Karpas-422 (cell line): ENCODE measurements at regions not wholly inside any gene's neighbourhood (a gene's known extent, or its start where the extent isn't known, plus 50 kb on each side); places are given as distances from the start of the nearest gene placed in this dataset.

ENCODE experiments used
- DNase-seq: peaks from one replicate; pipeline ENCODE4 v3.0.0-alpha.2; 2015
- H2AFZ ChIP-seq: fragments of 200-600 bp; sonication (generic); 2 replicates; pipeline ENCODE4 v1.6.1; 2014; ENCODE audit warnings: antibody characterized with exemption, low read length, mixed read lengths
- H3K27ac ChIP-seq: fragments of 200-600 bp; sonication (generic); 2 replicates; pipeline ENCODE4 v1.5.1; 2014; ENCODE audit warnings: mild to moderate bottlenecking, low read length, moderate library complexity
- H3K27me3 ChIP-seq: fragments of 200-600 bp; sonication (generic); 2 replicates; pipeline ENCODE4 v1.6.1; 2014; ENCODE audit warnings: low read length, mixed read lengths
- H3K36me3 ChIP-seq: fragments of 200-600 bp; sonication (generic); 2 replicates; pipeline ENCODE4 v1.6.1; 2014; ENCODE audit warnings: low read length, mixed read lengths; ENCODE audit not compliant: insufficient read depth
- H3K4me1 ChIP-seq: fragments of 200-600 bp; sonication (generic); 2 replicates; pipeline ENCODE4 v1.6.1; 2014; ENCODE audit warnings: mild to moderate bottlenecking, low read length, mixed read lengths
- H3K4me2 ChIP-seq: fragments of 200-600 bp; sonication (generic); 2 replicates; pipeline ENCODE4 v1.6.1; 2014; ENCODE audit warnings: low read length, low read depth, mild to moderate bottlenecking; ENCODE audit not compliant: poor library complexity, severe bottlenecking
- H3K4me3 ChIP-seq: fragments of 200-600 bp; sonication (generic); 2 replicates; pipeline ENCODE4 v1.5.1; 2014; ENCODE audit warnings: mild to moderate bottlenecking, antibody characterized with exemption, low read length, mixed read lengths
- H3K79me2 ChIP-seq: fragments of 200-600 bp; sonication (generic); 2 replicates; pipeline ENCODE4 v1.6.1; 2014; ENCODE audit warnings: mild to moderate bottlenecking, low read length, mixed read lengths
- H3K9ac ChIP-seq: fragments of 200-600 bp; sonication (generic); 2 replicates; pipeline ENCODE4 v1.6.0; 2014; ENCODE audit warnings: low read length
- H3K9me2 ChIP-seq: fragments of 200-600 bp; sonication (generic), shearing (Covaris generic); replicated peaks from 2 replicates; pipeline ENCODE4 v1.6.0; 2014; ENCODE audit warnings: mild to moderate bottlenecking, low read length, moderate library complexity; ENCODE audit not compliant: insufficient read depth
- H3K9me3 ChIP-seq: fragments of 300-700, 200-600 bp; sonication (generic); 2 replicates; pipeline ENCODE4 v1.6.1; 2014; ENCODE audit warnings: low read length, mixed read lengths
- H4K20me1 ChIP-seq: fragments of 200-600 bp; sonication (generic); 2 replicates; pipeline ENCODE4 v1.6.1; 2014; ENCODE audit warnings: mild to moderate bottlenecking, antibody characterized with exemption, low read length, low read depth; ENCODE audit not compliant: insufficient read depth

DNA sequence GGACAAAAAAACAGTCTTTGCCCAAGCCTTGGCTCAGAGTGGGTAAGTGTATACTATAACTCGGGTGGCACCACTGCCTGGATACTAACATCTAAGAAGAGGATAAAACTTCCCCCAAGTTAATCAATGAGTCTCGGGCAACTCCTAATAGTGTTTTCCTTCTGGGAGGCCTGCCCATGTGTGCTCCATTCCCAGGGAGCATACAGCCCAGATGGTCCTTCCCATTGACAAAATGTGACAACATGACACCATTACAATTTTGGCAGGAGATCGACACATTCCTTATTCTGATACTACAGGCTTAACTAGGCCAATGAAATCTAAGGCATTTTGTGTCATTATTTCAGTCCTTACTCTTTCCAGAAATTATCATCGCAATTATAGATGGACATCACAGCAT lies 52.7 kb upstream of the CRIM1 start:
- no peaks in the 10 kb centered on the region for H3K4me1 ChIP-seq
- no peaks in the 10 kb centered on the region for H3K79me2 ChIP-seq
- H3K36me3 ChIP-seq = no peaks in the 10 kb centered on the region
- 0 out of 2 replicates have a peak, but pooled peaks cover 4% of the 10 kb centered on the region for H3K9me2 ChIP-seq
- no peaks in the 10 kb centered on the region for H3K9me3 ChIP-seq
- no peak overlapping the region for H3K4me3 ChIP-seq
- no peak overlapping the region for H3K27ac ChIP-seq
- no peaks in the 10 kb centered on the region for H4K20me1 ChIP-seq
- H2AFZ ChIP-seq = no peak overlapping the region
- H3K9ac ChIP-seq = no peak overlapping the region
- DNase-seq = no peak
- H3K4me2 ChIP-seq = no peak overlapping the region
- H3K27me3 ChIP-seq = no peaks in the 10 kb centered on the region

- H3K4me2 ChIP-seq = no peak overlapping the region
- H3K4me3 ChIP-seq = no peak overlapping the region
- H3K27ac ChIP-seq = no peak overlapping the region
- H4K20me1 ChIP-seq = no peaks in the 10 kb centered on the region
- H3K36me3 ChIP-seq = no peaks in the 10 kb centered on the region
- H2AFZ ChIP-seq = peak overlapping the region; percentile 43; the same call in 1 of the 2 replicates
- no peaks in the 10 kb centered on the region for H3K79me2 ChIP-seq
- 0 out of 2 replicates have a peak, but pooled peaks cover 1% of the 10 kb centered on the region for H3K9me2 ChIP-seq
- DNase-seq = no peak
- H3K9me3 ChIP-seq = no peaks in the 10 kb centered on the region
- H3K9ac ChIP-seq = no peak overlapping the region
- H3K4me1 ChIP-seq = no peaks in the 10 kb centered on the region
- no peaks in the 10 kb centered on the region for H3K27me3 ChIP-seq
Measured at GRCh38 chr2:36301843-36302242, 53.7 kb upstream of the CRIM1 start.

GRCh38 chr2:36300697-36301096 lies 54.9 kb upstream of the CRIM1 start:
- Histone ChIP-seq H3K4me2 (no peak overlapping the region), H3K36me3 (no peaks in the 10 kb centered on the region)
- DNase-seq = no peak

GRCh38 chr2:36296798-36297197 lies 58.8 kb upstream of the CRIM1 start:
- H4K20me1 ChIP-seq = no peaks in the 10 kb centered on the region
- H3K79me2 ChIP-seq = no peaks in the 10 kb centered on the region
- no peak overlapping the region for H3K4me2 ChIP-seq
- H3K27ac ChIP-seq = no peak overlapping the region
- H3K36me3 ChIP-seq = no peaks in the 10 kb centered on the region
- H3K9me3 ChIP-seq = no peaks in the 10 kb centered on the region
- H3K9me2 ChIP-seq = no peaks in the 10 kb centered on the region
- H3K9ac ChIP-seq = no peak overlapping the region
- DNase-seq = no peak
- H3K4me1 ChIP-seq = no peaks in the 10 kb centered on the region
- no peak overlapping the region for H3K4me3 ChIP-seq
- H3K27me3 ChIP-seq = no peaks in the 10 kb centered on the region
- H2AFZ ChIP-seq = no peak overlapping the region

More at GRCh38 chr2:36300697-36301096, 54.9 kb upstream of the CRIM1 start:
- H3K9me3 ChIP-seq = no peaks in the 10 kb centered on the region
- no peaks in the 10 kb centered on the region for H3K27me3 ChIP-seq
- H2AFZ ChIP-seq = no peak overlapping the region
- no peaks in the 10 kb centered on the region for H3K4me1 ChIP-seq
- H3K27ac ChIP-seq = no peak overlapping the region
- H4K20me1 ChIP-seq = no peaks in the 10 kb centered on the region
- no peaks in the 10 kb centered on the region for H3K79me2 ChIP-seq
- no peaks in the 10 kb centered on the region for H3K9me2 ChIP-seq
- no peak overlapping the region for H3K4me3 ChIP-seq
- H3K9ac ChIP-seq = no peak overlapping the region

DNA sequence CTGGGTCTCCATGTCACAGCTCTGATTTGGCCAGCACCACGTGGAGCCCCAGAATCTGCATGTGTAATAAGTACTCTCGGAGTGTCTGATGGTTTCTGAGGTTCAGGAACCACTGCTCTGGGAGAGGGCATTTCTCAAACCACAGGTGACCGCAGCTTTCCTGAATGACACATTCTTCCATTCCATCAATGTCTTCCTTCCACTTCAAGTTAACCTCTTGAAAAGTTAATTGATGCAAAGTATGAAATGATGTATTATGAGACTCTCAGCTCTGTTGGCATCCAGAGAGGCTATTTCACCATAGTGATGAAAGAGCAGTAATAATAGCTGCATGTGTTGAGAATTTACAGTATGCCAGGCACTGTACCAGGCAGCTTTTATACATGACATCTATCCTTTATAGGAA lies 61.3 kb upstream of the CRIM1 start:
- Histone ChIP-seq H3K27ac (no peak overlapping the region), H4K20me1 (no peaks in the 10 kb centered on the region), H3K4me2 (no peak overlapping the region), H3K36me3 (no peaks in the 10 kb centered on the region), H3K4me3 (no peak overlapping the region), H3K9me2 (no peaks in the 10 kb centered on the region), H3K4me1 (no peaks in the 10 kb centered on the region), H3K27me3 (no peaks in the 10 kb centered on the region), H2AFZ (no peak overlapping the region), H3K9ac (no peak overlapping the region), H3K9me3 (no peaks in the 10 kb centered on the region), H3K79me2 (no peaks in the 10 kb centered on the region)
- no peak for DNase-seq

DNA sequence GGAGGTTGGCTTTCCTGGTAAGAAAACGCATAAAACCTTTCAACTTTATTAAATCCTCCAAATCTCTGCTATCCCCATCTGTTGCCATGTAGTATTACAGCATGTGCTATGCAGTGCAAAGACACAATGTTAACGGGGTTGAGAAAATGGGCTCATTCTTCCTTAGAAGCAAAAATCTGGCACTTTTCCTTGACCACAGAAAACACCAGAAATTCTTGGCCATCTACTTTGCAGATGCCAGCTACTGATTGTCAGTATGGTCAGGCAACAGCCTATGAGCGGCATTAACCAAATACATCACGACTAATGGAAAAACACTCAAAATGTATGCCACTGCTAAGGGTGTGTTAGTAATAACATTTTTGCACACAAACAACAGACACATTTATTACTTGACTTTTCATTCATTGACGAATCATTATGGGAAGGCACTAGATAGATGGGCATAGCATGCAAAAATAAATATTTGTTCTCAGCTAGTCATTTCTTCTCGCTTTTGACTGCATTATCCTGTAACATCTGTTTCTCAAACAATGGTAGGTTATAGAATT lies 65.2 kb upstream of the CRIM1 start:
- H3K4me3 ChIP-seq = no peak overlapping the region
- H3K27me3 ChIP-seq = no peaks in the 10 kb centered on the region
- H3K9ac ChIP-seq = no peak overlapping the region
- DNase-seq = no peak
- H3K79me2 ChIP-seq = no peaks in the 10 kb centered on the region
- no peaks in the 10 kb centered on the region for H4K20me1 ChIP-seq
- H3K9me2 ChIP-seq = no peaks in the 10 kb centered on the region
- no peak overlapping the region for H3K4me2 ChIP-seq
- H3K9me3 ChIP-seq = no peaks in the 10 kb centered on the region
- no peak overlapping the region for H2AFZ ChIP-seq
- no peak overlapping the region for H3K27ac ChIP-seq
- H3K4me1 ChIP-seq = no peaks in the 10 kb centered on the region
- H3K36me3 ChIP-seq = no peaks in the 10 kb centered on the region

- H3K9me2 ChIP-seq = no peaks in the 10 kb centered on the region
- no peak for DNase-seq
- H2AFZ ChIP-seq = no peak overlapping the region
- H3K4me3 ChIP-seq = no peak overlapping the region
- H3K9ac ChIP-seq = no peak overlapping the region
- no peaks in the 10 kb centered on the region for H3K36me3 ChIP-seq
- no peaks in the 10 kb centered on the region for H3K79me2 ChIP-seq
- H3K27ac ChIP-seq = no peak overlapping the region
- no peaks in the 10 kb centered on the region for H3K4me1 ChIP-seq
- H3K27me3 ChIP-seq = no peaks in the 10 kb centered on the region
- H3K4me2 ChIP-seq = no peak overlapping the region
- H4K20me1 ChIP-seq = no peaks in the 10 kb centered on the region
- H3K9me3 ChIP-seq = no peaks in the 10 kb centered on the region
Measured at GRCh38 chr2:36289731-36290130, 65.8 kb upstream of the CRIM1 start.

- Histone ChIP-seq H3K9ac (no peak overlapping the region), H2AFZ (no peak overlapping the region), H3K36me3 (no peaks in the 10 kb centered on the region), H3K9me3 (no peaks in the 10 kb centered on the region), H3K27ac (no peak overlapping the region), H3K4me2 (no peak overlapping the region), H3K79me2 (no peaks in the 10 kb centered on the region), H3K27me3 (no peaks in the 10 kb centered on the region), H4K20me1 (no peaks in the 10 kb centered on the region), H3K4me1 (no peaks in the 10 kb centered on the region), H3K4me3 (no peak overlapping the region), H3K9me2 (no peaks in the 10 kb centered on the region)
- no peak for DNase-seq
Measured at GRCh38 chr2:36287363-36288275, 68.0 kb upstream of the CRIM1 start.
